Vagina (tissue), 2 donors: ENCODE measurements at regions not wholly inside any gene's neighbourhood (a gene's known extent, or its start where the extent isn't known, plus 50 kb on each side); places are given as distances from the start of the nearest gene placed in this dataset.

Source experiments
- CTCF ChIP-seq, 3 experiments: fragments of 450-650 bp in 2 of 3; fragments of 200-600 bp in 1 of 3; sonication (generic) in 1 of 3; IDR thresholded peaks; one replicate each; pipeline ENCODE4 v1.5.1; 2017 to 2019; ENCODE audit warnings: antibody characterized with exemption in 3 of 3, mild to moderate bottlenecking in 2 of 3, moderate library complexity in 2 of 3
- POLR2A ChIP-seq, 2 donors: fragments of 450-650 bp; IDR thresholded peaks; one replicate each; pipeline ENCODE4 v1.6.1; 2017; ENCODE audit warnings: antibody characterized with exemption in 2 of 2, mild to moderate bottlenecking in 2 of 2, moderate library complexity in 2 of 2

GRCh38 chr3:106113747-106114146 lies 244.9 kb upstream of the CBLB start:
- TF ChIP-seq CTCF (IDR thresholded peaks at IDR 0.05) (no peak), POLR2A (IDR thresholded peaks at IDR 0.05) (no peak)
